Effector memory CD4-positive, alpha-beta T cell (primary cell): ENCODE measurements at regions not wholly inside any gene's neighbourhood (a gene's known extent, or its start where the extent isn't known, plus 50 kb on each side); places are given as distances from the start of the nearest gene placed in this dataset.

Source experiments
- DNase-seq, 3 donors: peaks; one replicate each; pipeline ENCODE4 v3.0.0-alpha.2; 2020
- H3K27ac ChIP-seq: 2 replicates; pipeline ENCODE4 v1.7.0; 2013; ENCODE audit warnings: mild to moderate bottlenecking, low read length, moderate library complexity; ENCODE audit not compliant: insufficient read depth, poor library complexity, severe bottlenecking
- H3K27me3 ChIP-seq: replicated peaks from 2 replicates; pipeline ENCODE4 v1.7.0; 2013; ENCODE audit warnings: mild to moderate bottlenecking, low read length; ENCODE audit not compliant: insufficient read depth, control insufficient read depth, poor library complexity, severe bottlenecking
- H3K36me3 ChIP-seq: 2 replicates; pipeline ENCODE4 v1.7.0; 2013; ENCODE audit warnings: mild to moderate bottlenecking, low read length, moderate library complexity; ENCODE audit not compliant: control insufficient read depth, insufficient read depth
- H3K4me1 ChIP-seq: 2 replicates; pipeline ENCODE4 v1.7.0; 2013; ENCODE audit warnings: low read length, mild to moderate bottlenecking; ENCODE audit not compliant: control insufficient read depth, insufficient read depth, poor library complexity, severe bottlenecking
- H3K4me3 ChIP-seq: 2 replicates; pipeline ENCODE4 v1.7.0; 2013; ENCODE audit warnings: low read length, low read depth, mild to moderate bottlenecking; ENCODE audit not compliant: insufficient read depth, poor library complexity, severe bottlenecking
- H3K9me3 ChIP-seq: 2 replicates; pipeline ENCODE4 v1.7.0; 2013; ENCODE audit warnings: mild to moderate bottlenecking, low read length, moderate library complexity; ENCODE audit not compliant: control insufficient read depth

DNA sequence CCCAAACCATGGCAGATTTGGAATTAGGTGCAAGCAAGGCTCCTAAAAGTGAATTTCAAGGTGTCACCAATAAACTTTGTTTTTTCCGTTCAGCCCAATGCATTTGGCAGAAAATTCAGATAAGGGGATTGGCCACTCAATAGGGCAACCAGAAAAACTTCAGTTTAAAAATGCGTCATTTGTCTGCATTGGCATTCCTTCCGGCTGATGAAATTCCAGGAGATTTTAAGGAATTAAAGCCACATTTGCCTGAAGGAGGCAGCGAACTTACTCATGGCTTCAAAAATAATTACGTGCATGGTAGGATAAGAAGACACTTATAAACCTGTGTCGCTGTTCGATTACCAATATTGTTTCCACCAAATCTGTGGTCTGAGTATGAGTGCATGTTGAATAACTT, 151.9 kb downstream of the SALL1 start:
- no peaks in the 10 kb centered on the region for H3K4me1 ChIP-seq
- H3K9me3 ChIP-seq = no peaks in the 10 kb centered on the region
- H3K27ac ChIP-seq = no peak overlapping the region
- H3K4me3 ChIP-seq = no peak overlapping the region
- H3K27me3 ChIP-seq = no peaks in the 10 kb centered on the region
- DNase-seq = no peak
- no peaks in the 10 kb centered on the region for H3K36me3 ChIP-seq

DNA sequence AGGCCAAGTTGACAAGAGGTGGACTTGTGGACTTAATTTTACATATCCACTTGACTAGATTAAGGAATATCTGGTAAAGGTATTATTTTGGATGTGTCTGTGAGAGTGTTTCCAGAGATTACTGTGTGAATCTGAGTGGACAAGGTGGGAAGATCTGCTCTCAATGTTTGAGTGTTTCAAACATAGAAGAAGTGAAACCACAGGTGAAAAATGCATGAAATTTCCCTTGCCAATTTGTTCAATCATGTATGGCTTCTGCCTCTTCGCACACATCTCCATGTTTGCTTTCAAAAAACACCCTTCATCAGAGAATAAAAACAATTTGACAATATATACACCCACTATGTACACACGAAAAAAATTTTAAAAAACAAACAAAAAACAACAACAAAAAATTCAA, 152.7 kb downstream of the SALL1 start:
- Histone ChIP-seq H3K4me1 (no peaks in the 10 kb centered on the region), H3K27me3 (no peaks in the 10 kb centered on the region), H3K4me3 (no peak overlapping the region), H3K9me3 (no peaks in the 10 kb centered on the region), H3K36me3 (no peaks in the 10 kb centered on the region), H3K27ac (no peak overlapping the region)
- no peak for DNase-seq

DNA sequence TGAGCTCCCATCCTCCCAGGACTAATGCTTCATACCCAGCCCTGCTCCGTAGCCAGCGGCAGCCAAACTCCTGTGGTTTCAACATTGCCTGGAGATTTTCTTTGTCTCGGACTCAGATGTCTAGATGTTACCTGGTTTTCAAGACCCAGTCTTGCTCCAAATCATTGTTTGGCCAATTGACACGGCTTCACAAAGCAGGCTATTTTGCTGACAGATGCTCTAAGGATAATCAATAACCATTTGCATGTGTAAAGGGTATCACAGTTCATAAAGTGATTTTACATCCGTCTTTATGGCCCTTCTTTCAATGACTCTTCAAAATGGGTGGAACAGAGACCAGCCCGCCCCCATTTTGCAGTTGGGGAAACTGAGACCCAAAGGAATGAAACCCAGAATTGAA, 153.4 kb downstream of the SALL1 start:
- H3K27ac ChIP-seq = no peak overlapping the region
- no peaks in the 10 kb centered on the region for H3K36me3 ChIP-seq
- no peak overlapping the region for H3K4me3 ChIP-seq
- H3K9me3 ChIP-seq = no peaks in the 10 kb centered on the region
- H3K4me1 ChIP-seq = no peaks in the 10 kb centered on the region
- no peaks in the 10 kb centered on the region for H3K27me3 ChIP-seq
- no peak for DNase-seq

DNA sequence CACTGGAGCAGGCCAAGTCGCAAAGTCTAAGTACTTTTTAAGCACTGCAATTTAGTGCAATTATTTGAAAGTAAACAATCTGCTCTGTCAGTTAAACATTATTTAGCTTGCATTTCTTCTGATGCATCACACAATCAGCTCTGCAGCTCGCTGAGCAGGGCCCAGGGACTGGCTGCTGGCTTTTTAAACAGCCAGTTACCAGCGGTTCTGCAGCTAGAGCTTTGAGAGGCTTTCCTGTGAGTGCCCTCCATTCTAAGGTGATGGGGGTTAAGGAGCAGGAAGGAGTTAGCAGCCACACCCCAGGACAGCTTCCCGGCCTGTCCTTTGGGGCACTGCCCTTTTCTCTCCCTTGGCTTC, 154.3 kb downstream of the SALL1 start:
- Histone ChIP-seq H3K27me3 (no peaks in the 10 kb centered on the region), H3K4me1 (no peaks in the 10 kb centered on the region), H3K4me3 (no peak overlapping the region), H3K9me3 (no peaks in the 10 kb centered on the region), H3K27ac (no peak overlapping the region), H3K36me3 (no peaks in the 10 kb centered on the region)
- no peak for DNase-seq

DNA sequence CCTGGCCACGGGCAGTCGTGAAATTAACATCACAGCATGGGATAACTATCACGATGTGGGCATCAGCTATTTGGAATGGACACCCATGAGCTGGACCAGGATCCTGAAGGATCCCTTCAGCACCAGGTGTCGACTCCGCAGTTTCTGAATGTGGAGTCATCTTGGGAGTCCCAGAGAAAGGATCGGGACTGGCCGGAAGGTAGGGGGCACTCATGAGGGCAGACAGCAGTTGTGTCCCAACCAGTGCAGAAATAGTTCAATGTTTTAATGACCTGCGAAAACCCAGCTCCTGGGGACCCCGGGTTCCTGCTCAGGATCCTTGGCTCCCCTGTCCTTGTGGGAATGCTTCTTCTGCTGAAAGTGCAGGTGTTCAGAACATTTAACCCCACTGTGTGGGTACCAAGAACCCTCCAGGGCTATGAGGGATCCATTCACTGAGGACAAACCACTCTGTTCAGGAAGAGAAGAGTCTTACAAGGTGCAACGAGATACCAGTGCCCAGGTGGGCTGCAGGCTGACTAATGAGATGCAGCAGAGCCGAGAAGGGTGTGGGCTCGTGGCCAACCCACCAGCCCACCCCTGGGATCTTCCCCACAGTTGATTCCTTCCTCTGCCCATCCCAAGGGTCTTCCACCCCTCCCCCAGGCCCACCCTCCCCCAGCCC, 154.8 kb downstream of the SALL1 start:
- H3K27me3 ChIP-seq = no peaks in the 10 kb centered on the region
- DNase-seq = no peak
- no peak overlapping the region for H3K4me3 ChIP-seq
- H3K9me3 ChIP-seq = no peaks in the 10 kb centered on the region
- no peaks in the 10 kb centered on the region for H3K4me1 ChIP-seq
- no peak overlapping the region for H3K27ac ChIP-seq
- no peaks in the 10 kb centered on the region for H3K36me3 ChIP-seq

DNA sequence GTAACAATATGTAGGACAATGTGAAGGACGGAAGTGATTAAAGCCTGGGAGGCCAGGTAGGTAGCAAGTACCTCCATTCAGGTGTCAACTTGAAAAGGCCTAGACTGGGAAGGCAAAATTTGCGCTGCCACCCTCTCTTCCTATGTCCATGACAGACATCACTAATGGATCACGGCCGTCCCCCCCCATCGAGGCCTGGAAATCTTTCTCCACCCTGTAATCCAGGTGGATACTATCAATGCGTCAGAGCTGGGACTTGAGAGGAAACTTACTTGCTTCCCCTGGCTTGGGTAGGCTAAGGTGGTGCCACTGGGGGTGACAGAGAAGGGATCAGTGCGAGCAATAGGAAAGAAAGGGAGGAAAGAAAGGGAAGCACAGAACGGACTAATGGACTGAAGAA, 156.1 kb downstream of the SALL1 start:
- Histone ChIP-seq H3K9me3 (no peaks in the 10 kb centered on the region), H3K27ac (no peak overlapping the region), H3K4me3 (no peak overlapping the region), H3K36me3 (no peaks in the 10 kb centered on the region), H3K27me3 (no peaks in the 10 kb centered on the region), H3K4me1 (no peaks in the 10 kb centered on the region)
- DNase-seq = no peak

DNA sequence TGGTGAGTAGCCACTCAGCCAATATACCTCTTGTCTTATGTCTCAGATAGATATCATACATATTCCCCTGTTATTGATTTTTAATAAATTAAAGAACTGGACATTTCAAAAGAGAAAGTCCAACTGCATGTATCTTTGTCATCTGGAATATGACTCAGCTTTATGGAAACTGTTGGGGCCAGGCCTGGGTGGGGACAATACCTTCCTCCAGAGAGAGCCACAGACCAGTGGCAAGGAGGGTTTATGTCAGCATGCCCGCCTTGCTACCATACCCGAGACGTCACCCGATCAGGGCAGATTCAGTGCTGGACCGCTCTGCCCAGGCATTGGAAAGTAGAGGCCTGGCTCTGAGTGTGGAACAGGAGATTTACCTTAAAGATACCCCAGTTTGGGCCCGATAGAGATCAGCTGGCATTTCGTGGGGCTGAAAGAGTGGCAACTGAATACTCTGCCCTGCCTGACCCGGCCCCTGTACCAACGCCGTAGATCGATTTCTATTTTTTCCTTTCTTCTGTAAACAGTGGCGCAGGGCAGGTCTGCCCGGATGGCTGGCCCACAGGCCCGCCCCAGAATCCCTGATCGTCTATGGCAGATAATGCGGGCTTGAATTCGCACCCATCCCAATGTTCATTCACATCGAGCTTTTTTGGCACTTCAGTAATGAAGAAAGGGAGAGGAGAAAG, 158.6 kb downstream of the SALL1 start:
- DNase-seq = no peak
- no peak overlapping the region for H3K4me3 ChIP-seq
- H3K27me3 ChIP-seq = no peaks in the 10 kb centered on the region
- H3K4me1 ChIP-seq = no peaks in the 10 kb centered on the region
- no peak overlapping the region for H3K27ac ChIP-seq
- no peaks in the 10 kb centered on the region for H3K9me3 ChIP-seq
- no peaks in the 10 kb centered on the region for H3K36me3 ChIP-seq

DNA sequence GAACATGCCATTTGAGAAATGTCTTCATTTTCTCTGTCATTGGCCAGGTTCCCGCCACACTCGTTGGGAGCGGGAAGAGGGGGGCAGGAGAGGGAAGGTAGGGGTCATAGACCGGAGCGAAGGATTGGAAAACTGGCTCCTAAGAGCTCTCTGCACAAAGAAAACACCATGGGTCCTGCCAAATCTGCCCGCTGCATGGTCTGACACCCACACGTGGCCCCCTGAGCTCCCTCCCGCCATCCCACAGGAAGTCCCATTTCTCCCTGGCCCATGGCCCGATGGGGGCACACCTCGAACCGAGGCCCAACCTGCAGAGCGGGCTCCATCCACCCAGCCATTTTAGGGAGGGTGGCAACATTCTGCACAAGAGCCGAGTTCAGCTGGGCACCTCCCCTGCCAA, 159.6 kb downstream of the SALL1 start:
- Histone ChIP-seq H3K27ac (no peak overlapping the region), H3K9me3 (no peaks in the 10 kb centered on the region), H3K4me1 (no peaks in the 10 kb centered on the region), H3K36me3 (no peaks in the 10 kb centered on the region), H3K27me3 (no peaks in the 10 kb centered on the region), H3K4me3 (no peak overlapping the region)
- no peak for DNase-seq

DNA sequence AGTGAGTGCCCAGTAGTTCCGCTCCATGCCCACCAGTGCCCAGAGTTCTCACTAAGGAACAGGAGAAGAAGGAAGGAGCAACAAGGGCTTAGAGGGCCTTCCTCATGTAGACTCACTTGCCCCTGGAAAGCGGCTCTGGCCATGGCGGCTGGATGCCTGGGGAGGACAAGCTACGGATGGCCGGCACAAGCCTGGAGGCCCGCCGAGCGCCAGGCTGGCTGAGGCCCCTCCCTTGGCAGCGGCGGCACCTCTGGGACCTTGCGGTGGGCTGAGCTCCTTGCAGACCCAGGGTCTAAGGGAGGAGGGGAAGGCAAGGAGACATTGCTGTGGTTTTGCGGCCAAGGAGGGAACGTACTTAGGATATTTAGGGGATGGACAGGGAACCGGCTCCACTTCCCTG, 160.1 kb downstream of the SALL1 start:
- H3K27me3 ChIP-seq = no peaks in the 10 kb centered on the region
- no peaks in the 10 kb centered on the region for H3K4me1 ChIP-seq
- H3K27ac ChIP-seq = no peak overlapping the region
- H3K9me3 ChIP-seq = no peaks in the 10 kb centered on the region
- no peak for DNase-seq
- no peak overlapping the region for H3K4me3 ChIP-seq
- H3K36me3 ChIP-seq = no peaks in the 10 kb centered on the region

DNA sequence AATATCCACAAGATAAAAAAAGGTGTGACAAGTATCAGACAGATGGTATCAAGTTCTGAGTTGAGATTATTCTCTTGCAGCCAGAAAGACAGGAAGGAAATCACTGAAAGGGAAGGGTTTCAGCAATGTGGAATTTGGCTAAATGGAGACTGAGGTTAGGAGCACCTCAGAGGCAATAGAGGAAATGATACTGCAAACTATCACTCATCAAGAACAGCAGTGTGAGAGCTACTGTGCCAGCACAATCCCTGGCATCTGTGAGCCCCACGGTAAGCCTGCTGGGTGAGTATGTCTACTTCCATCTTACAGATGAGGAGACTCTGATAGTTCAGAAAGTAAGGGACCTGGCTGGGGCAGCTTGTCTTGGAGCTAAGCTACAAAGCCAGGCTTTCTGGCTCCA, 162.0 kb downstream of the SALL1 start:
- no peak overlapping the region for H3K27ac ChIP-seq
- no peaks in the 10 kb centered on the region for H3K27me3 ChIP-seq
- no peaks in the 10 kb centered on the region for H3K36me3 ChIP-seq
- DNase-seq = no peak
- H3K9me3 ChIP-seq = no peaks in the 10 kb centered on the region
- H3K4me1 ChIP-seq = no peaks in the 10 kb centered on the region
- H3K4me3 ChIP-seq = no peak overlapping the region
